NCI-H1417 (cell line): ENCODE measurements at regions not wholly inside any gene's neighbourhood (a gene's known extent, or its start where the extent isn't known, plus 50 kb on each side); places are given as distances from the start of the nearest gene placed in this dataset.
"Not testable (repeated sequence)": the region's sequence is repeated elsewhere in the genome, so short reads cannot be mapped to it uniquely, and the experiment has no call there.

Source experiments
- DNase-seq, 3 experiments: peaks; one replicate each; lab custom pipeline; 2025; lab: John Stamatoyannopoulos, UW

GRCh38 chr3:15989419-15989818, 185.1 kb upstream of the GALNT15 start:
- no peak for DNase-seq

DNA sequence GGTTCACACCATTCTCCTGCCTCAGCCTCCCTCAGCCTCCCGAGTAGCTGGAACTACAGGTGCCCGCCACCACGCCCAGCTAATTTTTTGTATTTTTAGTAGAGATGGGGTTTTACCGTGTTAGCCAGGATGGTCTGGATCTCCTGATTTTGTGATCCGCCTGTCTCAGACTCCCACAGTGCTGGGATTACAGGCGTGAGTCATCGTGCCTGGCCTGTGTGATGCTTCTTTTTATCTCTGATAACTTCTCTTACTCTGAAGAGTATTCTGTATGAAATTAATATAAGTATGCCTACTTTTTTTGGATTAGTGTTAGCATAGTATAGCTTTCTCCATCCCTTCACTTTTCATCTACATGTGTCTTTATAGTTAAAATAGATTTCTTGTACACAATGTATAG, 180.8 kb upstream of the GALNT15 start:
- DNase-seq, result not testable (repeated sequence)

- DNase-seq, result not testable (repeated sequence)
Observed at GRCh38 chr3:15996496-15996895, 178.0 kb upstream of the GALNT15 start.

DNA sequence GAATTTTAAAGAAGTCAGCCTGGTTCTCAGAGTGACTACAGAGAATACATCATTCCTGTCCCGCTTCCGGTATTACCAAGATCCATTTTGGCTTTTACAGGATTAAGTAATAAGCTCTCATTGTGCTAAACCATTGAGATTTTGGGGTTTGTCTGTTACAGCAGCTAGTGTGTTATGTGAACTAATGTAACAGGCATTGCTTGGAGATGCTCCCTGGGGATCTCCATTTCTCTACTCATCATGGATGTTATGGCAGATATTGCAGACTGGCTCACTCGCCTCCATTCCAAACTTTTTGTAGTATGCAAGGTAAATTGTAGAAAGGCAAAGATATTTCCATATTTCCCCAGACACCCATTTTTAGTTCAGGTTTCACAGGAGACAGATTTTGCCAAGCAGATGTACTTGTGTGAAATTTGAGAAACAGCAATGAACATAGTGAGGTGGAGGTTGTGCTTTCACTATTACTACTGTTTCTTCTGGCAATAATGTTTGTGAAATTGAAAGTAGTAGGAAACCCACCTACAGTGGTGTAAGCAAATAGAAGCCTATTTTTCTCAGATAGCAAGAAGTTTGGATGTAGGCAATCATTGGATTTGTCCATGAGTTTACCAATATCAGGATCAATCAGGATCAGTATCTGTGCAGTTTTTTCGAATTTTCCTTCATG, 177.1 kb upstream of the GALNT15 start:
- no peak for DNase-seq

- DNase-seq, result no peak
Observed at GRCh38 chr3:15998911-15999310, 175.6 kb upstream of the GALNT15 start.

GRCh38 chr3:16004812-16005211, 169.7 kb upstream of the GALNT15 start:
- DNase-seq, result no peak

DNA sequence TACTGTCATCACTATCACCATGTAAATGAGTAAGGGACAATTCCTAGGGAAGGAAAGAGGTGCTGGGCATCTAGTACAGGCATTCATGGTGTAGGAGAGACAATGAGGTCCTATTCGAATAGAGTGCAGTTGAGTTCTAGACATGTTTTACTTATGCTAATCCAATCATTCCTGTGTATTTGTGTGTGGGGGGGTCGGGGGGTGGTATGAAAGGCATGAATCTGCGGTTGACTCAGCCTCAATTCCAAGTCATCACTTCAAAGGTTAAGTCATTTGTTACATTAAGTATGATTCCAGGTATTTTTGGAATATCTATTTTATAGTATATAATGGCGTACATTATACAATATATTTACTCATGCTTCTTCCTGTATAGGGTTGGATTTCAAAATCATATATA, 163.1 kb upstream of the GALNT15 start:
- DNase-seq, result no peak

DNA sequence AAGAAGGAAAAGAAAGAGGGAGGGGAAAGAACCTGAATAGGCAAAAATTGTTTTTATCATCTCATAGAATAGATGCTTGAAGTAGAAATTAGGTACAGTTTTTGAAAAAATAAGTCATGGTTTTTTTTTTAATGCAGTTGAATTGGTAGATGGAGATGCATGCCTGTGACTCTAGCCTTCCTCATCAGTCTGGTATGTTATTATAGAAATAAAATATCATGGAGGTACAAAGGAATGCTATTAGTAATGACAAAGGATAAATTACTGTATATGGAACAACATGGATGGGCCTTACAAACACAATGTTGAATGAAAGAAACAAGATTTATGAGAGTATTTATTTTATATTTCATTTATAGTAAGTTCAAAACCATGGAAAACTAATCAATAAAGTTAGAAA, 162.4 kb upstream of the GALNT15 start:
- DNase-seq, result no peak

DNA sequence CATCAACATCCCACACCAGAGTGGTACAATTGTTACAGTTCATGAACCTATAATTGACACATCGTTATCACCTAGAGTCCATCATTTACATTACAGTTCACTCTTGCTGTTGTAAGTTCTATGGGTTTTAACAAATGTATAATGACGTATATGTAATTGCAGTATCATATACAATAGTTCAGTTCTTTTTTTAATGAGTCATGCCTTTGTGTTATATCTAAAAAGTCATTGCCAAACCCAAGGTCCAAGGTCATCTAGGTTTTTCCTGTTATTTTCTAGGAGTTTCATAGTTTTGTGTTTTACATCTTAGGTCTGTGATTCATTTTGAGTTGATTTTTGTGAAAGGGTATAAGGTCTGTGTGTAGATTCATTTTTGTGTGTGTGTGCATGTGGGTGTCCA, 160.9 kb upstream of the GALNT15 start:
- peak in 1 of 3 experiments; percentile 1 for DNase-seq

GRCh38 chr3:16021801-16022200, 152.7 kb upstream of the GALNT15 start:
- not testable (repeated sequence) for DNase-seq

DNA sequence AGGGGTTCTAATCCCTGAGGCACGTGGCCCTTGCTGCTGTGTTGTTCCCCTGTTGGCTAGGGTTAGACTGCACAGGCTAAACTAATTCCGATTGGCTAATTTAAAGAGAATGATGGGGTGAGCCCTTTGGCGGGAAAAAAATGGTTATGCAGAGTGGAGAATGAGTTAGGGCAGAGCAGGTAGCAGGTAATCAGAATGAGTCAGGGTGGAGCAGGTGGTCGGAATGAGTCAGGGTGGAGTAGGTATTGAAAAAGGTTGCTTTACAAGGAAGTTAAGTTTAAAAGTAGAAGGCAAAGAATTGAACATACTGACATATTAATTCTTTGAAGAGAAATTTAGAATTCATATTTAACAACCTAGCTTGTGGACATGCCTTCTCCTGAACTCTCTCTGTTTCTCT, 150.6 kb upstream of the GALNT15 start:
- not testable (repeated sequence) for DNase-seq

GRCh38 chr3:16024548-16024947, 149.9 kb upstream of the GALNT15 start:
- DNase-seq, result peak in 1 of 3 experiments; percentile 29

- no peak for DNase-seq
Observed at GRCh38 chr3:16026753-16027152, 147.7 kb upstream of the GALNT15 start.

DNA sequence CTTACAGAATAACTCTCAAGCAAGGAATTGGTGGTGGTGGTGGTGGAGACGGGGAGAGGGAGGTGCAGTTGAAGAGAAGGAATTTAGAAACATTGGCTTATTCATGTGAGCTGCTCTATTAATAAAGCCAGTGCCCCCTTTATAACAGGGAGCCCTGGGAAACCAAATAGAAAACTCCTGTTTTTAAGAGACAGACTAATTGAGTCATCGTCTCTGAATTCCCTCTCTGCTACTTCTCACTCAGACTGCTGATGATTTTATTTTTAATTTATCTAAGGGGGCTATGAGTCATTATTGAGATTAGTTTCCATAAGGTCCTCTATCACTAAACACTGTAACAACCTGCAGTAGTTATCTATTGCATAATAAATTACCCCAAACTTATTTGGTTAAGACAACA, 145.9 kb upstream of the GALNT15 start:
- DNase-seq, result no peak

DNA sequence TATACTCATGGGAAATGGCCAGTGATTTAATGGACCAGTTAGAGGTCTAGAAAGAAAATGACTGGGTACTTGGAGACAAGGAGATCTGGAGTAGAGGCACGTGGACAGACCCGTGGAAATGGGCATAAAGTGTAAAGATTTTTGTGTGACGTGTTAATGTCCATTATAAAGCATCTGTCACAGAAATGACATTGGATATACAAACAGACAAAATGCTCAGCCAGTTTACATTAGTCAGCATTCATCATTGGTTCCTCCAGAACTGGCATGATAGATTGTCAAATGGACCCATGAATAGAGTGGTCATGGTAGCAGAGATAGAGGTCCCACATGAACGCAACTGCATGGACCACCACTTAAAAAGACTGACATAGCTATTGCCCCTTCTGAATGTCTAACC, 144.1 kb upstream of the GALNT15 start:
- DNase-seq, result no peak

GRCh38 chr3:16031434-16031833, 143.0 kb upstream of the GALNT15 start:
- no peak for DNase-seq

DNA sequence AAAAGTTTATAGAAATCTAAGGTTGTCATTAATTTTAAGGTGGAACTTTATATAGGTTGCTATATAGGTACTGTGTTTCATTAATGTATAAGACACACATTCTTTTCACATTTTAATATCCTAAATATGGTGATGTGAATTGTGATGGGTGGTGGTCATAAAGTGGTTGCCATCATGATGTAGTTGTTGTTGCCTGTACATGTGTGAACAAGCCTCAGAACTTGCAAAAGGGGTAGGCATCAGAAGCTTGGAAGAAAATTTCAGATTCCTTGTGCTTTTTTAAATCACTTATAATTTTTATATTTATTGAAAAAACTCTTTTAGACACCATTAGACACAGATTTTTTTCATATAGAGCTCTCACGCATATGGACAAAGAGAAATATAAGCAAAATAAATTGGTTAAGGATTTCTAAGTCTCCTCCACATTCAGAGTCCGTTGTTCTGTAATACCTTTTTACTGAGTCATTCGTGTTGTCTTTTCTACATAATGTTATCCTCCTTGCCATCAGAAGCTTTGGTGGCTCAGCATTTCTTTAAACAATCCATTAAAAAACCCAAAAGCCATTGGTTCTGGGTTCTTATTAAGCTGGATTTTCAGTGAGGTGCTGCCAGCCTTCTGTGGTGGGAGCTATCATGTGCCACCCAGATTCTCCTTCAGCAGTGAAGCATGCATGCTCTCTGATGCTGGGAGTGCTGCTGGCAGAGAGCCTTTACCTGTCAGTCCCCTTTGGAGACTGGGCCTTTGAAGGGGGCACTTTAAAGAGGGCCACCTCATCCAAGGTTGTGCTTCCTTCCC, 140.4 kb upstream of the GALNT15 start:
- DNase-seq, result no peak

GRCh38 chr3:16040991-16041390, 133.5 kb upstream of the GALNT15 start:
- DNase-seq, result no peak

DNA sequence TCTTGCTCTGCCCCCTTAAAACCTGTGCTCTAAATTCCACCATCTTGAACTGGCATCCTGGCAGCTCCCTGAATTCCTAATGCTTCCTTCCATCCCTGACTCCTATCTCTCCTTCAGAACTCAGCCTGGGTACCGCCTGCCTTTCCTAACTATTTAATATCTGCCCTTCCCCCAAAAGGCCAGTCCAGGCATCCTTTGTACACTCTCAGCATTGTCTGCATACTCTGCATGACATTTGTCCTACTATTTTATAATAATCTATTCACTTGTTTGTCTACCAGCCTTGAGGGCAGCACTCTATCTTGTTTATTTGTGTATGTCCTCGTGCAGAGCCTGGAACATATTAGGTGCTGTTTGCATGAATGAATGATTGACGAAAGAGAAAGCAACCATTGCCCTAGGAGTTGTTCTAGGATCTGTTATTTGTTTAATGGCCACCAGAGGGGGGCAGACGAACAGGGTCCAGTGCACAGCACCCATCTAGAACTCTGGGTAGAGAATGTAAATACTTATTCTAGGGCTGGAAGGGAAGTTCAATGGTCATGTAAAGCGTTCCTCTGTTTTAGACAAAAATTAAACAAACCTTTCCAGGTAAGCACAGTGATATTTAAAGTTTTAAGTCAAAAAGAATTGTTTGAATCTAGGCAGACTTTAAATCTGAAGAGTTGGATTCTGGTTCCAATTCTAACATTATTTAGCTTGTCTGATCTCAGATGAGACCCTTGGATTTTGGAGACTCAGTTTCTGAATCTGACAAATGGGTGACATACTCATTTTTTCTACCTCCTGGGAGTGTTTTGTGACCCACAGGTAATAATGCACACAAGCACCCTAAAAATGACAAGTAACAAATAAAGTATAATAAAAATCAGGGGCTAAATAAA, 125.8 kb upstream of the GALNT15 start:
- peak; percentile 12 to 69 (median 24) for DNase-seq

DNA sequence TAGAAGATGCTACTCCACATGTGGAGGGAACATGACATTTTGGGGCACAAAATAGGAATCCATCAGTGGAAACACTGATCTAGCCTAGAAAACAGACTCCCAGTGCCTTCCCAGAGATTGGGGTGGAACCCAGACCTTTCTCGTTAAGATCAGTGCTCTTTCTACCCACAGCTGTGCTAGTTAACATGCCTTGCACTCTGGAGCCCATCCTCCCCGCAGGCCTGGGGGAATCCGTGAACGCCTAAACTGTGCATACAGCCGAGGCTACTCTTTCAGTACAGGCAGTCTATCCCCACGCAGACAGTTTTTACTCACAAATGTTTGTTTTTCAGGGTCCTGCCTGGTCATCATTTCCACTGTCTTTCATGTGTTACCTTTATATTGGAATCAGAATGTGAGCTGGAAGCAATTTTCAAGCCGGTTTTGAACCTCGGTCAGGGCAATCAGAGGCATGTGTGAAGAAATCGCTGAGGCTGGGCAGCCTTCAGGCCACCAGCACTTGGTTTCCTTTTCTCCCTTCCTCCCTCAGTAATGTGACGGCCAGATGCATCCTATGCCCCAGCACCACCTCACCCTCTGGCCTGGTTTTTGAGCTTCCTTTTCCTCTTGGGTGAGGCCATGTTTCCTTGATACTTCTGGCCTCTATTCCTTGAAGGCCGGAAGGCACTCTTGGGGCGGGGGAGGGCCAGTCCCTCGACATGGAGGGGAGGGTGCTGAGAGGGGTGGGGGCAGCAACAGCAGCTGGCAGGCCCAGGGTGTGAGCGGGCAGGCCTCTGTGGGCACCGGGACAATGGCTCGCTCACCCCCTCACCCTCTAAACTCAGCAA, 123.6 kb upstream of the GALNT15 start:
- no peak for DNase-seq

GRCh38 chr3:16051691-16052090, 122.8 kb upstream of the GALNT15 start:
- no peak for DNase-seq

DNA sequence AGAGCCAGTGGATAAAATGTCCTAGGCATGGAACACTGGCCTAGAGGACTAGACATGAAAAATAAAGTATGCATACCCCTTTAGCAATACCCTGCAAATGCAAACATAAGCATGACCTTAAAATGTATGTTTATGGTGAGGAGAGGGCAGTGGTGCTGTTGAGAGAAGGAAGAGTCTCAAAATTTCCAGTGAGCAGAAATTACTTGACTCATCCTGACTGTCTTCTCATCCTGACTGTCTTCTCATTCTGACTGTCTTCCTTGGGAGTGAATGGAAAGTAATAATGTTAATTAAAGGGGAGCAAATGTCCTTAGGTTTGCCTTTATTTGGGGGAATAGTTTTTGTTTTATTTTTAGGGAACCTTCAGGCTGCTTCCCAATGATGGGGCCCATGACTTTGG, 121.5 kb upstream of the GALNT15 start:
- no peak for DNase-seq
